Adrenal gland (tissue), 9 donors: ENCODE measurements at regions not wholly inside any gene's neighbourhood (a gene's known extent, or its start where the extent isn't known, plus 50 kb on each side); places are given as distances from the start of the nearest gene placed in this dataset.

Experiments
- DNase-seq, 7 donors: peaks; one replicate each; pipeline ENCODE4 v3.0.0-alpha.2; 2019 to 2020
- H3K27ac ChIP-seq, 5 donors: fragments of 200-600 bp; sonication (generic) in 4 of 5; 1 replicate in 3 of 5; 2 replicates in 2 of 5; pipeline versions ENCODE4 v1.5.1 to v1.8.0; 2016 to 2020; ENCODE audit warnings: mild to moderate bottlenecking in 1 of 5
- H3K27me3 ChIP-seq: fragments of 200-600 bp; 2 replicates; pipeline ENCODE4 v1.8.0; 2021
- H3K36me3 ChIP-seq, 2 donors: fragments of 200-600 bp; replicated peaks in 1 of 2; 1 replicate in 1 of 2; 2 replicates in 1 of 2; pipeline versions ENCODE4 v1.5.1 to v1.8.0; 2018 to 2022
- H3K4me1 ChIP-seq, 2 donors: fragments of 200-600 bp; replicated peaks in 1 of 2; 1 replicate in 1 of 2; 2 replicates in 1 of 2; pipeline versions ENCODE4 v1.5.1 to v1.8.0; 2018 to 2021
- H3K4me3 ChIP-seq, 4 donors: fragments of 200-600 bp; sonication (generic) in 3 of 4; one replicate each; pipeline ENCODE4 v1.5.1; 2016 to 2018
- H3K9me3 ChIP-seq, 3 donors: fragments of 200-600 bp; sonication (generic) in 1 of 3; replicated peaks in 1 of 3; 1 replicate in 2 of 3; 2 replicates in 1 of 3; pipeline versions ENCODE4 v1.5.1 to v1.8.0; 2016 to 2021
- POLR2A ChIP-seq, 2 donors: fragments of 450-650 bp; IDR thresholded peaks; one replicate each; pipeline ENCODE4 v1.6.1; 2017; ENCODE audit warnings: antibody characterized with exemption in 2 of 2, mild to moderate bottlenecking in 2 of 2, moderate library complexity in 1 of 2
- WGBS, 4 donors: extraction: QIAGEN DNeasy Blood & Tissue Kit in 2 of 4; methylation state at CpG; one replicate each; pipeline versions ENCODE4 v1.1.5 to v1.1.7; 2013 to 2017; 5-methylcytosine and 5-hydroxymethylcytosine counted together
- intact Hi-C, 2 donors: fragments of 100-400 bp; cut with DNase I; formaldehyde crosslinking; loops; one replicate each; pipeline versions ENCODE4 v1.14.1 to v1.15.0; 2022 to 2023
- TF ChIP-seq, protein P1 (sequence below), 6 experiments: fragments of 450-650 bp in 4 of 6; fragments of 200-600 bp in 2 of 6; sonication (generic) in 1 of 6; IDR thresholded peaks; 1 replicate in 5 of 6; 2 replicates in 1 of 6; pipeline versions ENCODE4 v1.5.1 to v1.8.0; 2016 to 2021; ENCODE audit warnings: antibody characterized with exemption in 6 of 6, mild to moderate bottlenecking in 2 of 6, moderate library complexity in 1 of 6
- donor health status: healthy with polysubstance abuse.
- donor health status: Bipolar disorder and iron deficiency.
- donor health status: DM: yes; HTN: yes; CAD: no.
- donor health status: DM: no; HTN: no; CAD: no.
- donor health status: DM: no; HTN: no; CAD: no.

DNA sequence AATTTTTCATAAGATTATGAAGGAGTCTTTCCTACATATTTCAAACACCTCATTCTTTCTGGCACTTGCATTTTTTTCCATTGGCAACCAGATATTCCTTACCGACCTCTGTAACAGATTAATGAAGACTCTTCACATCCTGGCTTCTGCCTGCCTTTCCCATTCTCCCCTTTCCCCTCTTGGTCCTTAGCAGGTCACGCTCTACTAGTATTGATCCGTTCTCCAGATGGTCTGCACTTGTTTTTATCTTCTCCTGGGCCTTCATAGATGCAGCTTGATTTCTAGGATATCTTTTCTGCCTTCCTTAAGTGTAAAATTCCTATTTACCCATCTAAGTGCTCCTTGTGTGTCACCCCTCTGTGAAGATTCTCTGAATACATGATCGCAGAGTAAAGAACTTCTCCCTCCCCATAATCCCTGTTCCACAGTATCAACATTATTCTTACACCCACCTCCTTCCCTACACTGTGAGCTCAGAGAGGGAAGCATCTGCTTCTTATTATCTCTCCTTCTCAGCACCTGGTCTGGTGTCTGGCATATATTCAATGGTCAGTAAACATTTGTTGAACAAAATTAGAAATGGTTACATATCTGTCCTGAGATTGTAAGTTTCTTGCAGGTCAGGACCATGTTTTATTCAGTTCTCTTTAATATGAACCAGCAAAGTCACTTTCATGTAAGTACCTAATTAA, 654.2 kb downstream of the REEP3 start:
- WGBS, 4 donors, result 71 to 76% (median 72%) methylated on average over 4 of the region's 4 CpGs
- no peak overlapping the region for H3K4me3 ChIP-seq
- H3K9me3 ChIP-seq, result no peaks in the 10 kb centered on the region
- intact Hi-C loops, result no loop called here
- peaks cover 7% of the 10 kb centered on the region in 2 donors for H3K4me1 ChIP-seq
- H3K27me3 ChIP-seq, result no peaks in the 10 kb centered on the region
- no peak for DNase-seq
- TF ChIP-seq, protein P1, sequence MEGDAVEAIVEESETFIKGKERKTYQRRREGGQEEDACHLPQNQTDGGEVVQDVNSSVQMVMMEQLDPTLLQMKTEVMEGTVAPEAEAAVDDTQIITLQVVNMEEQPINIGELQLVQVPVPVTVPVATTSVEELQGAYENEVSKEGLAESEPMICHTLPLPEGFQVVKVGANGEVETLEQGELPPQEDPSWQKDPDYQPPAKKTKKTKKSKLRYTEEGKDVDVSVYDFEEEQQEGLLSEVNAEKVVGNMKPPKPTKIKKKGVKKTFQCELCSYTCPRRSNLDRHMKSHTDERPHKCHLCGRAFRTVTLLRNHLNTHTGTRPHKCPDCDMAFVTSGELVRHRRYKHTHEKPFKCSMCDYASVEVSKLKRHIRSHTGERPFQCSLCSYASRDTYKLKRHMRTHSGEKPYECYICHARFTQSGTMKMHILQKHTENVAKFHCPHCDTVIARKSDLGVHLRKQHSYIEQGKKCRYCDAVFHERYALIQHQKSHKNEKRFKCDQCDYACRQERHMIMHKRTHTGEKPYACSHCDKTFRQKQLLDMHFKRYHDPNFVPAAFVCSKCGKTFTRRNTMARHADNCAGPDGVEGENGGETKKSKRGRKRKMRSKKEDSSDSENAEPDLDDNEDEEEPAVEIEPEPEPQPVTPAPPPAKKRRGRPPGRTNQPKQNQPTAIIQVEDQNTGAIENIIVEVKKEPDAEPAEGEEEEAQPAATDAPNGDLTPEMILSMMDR (IDR thresholded peaks at IDR 0.05), result no peak
- no peak for TF ChIP-seq POLR2A (IDR thresholded peaks at IDR 0.05)
- H3K27ac ChIP-seq, result no peak overlapping the region
- no peaks in the 10 kb centered on the region for H3K36me3 ChIP-seq

DNA sequence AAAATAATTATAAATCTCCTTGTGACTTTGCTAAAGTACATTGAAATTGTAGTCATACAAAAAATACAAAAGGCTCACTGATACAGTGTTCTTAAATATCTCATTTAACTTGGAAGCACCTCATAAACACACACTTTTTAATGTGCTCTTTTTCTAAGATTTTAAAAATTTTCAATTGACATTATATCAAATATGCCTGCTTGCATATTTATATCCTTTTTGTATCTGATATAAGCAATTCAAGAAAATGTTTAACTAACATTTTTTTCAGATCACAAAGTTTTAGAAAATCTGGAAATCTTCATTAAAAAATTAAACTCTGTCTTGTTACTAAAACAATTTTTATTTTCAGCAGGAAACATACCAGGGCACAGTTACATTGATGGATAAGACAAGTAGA, 661.5 kb downstream of the REEP3 start:
- TF ChIP-seq, protein P1 (IDR thresholded peaks at IDR 0.05), result no peak
- TF ChIP-seq POLR2A (IDR thresholded peaks at IDR 0.05), result no peak
- DNase-seq, result no peak
- Histone ChIP-seq H3K27me3 (no peaks in the 10 kb centered on the region), H3K27ac (no peak overlapping the region), H3K36me3 (no peaks in the 10 kb centered on the region), H3K4me3 (no peak overlapping the region), H3K9me3 (no peaks in the 10 kb centered on the region), H3K4me1 (no peaks in the 10 kb centered on the region)
- intact Hi-C loops, result no loop called here

DNA sequence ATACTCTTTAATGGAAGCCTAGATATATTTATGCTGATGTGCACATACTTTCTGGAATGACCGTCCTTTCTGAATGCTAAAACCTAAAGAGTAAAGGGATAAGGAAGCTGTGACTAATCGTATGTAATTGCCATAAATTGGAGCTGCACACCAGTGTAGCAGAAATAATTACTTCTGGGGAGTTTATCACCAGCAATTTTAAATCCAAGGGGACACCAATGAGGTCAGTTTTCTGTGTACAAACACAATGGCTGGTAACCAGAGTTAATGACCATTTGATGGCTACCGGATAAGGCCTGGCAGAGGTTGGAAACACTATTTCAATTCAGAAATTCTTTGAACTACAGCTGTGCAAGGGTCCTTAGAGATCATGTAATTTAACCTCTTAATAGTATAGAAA, 670.1 kb downstream of the REEP3 start:
- Histone ChIP-seq H3K27me3 (no peaks in the 10 kb centered on the region), H3K4me3 (no peak overlapping the region), H3K36me3 (no peaks in the 10 kb centered on the region), H3K27ac (no peak overlapping the region), H3K9me3 (no peaks in the 10 kb centered on the region), H3K4me1 (no peaks in the 10 kb centered on the region)
- DNase-seq, result no peak
- intact Hi-C loops, result no loop called here
- no peak for TF ChIP-seq POLR2A (IDR thresholded peaks at IDR 0.05)
- TF ChIP-seq, protein P1 (IDR thresholded peaks at IDR 0.05), result no peak
- WGBS, 4 donors, result 78 to 87% (median 82%) methylated on average over 3 of the region's 3 CpGs

DNA sequence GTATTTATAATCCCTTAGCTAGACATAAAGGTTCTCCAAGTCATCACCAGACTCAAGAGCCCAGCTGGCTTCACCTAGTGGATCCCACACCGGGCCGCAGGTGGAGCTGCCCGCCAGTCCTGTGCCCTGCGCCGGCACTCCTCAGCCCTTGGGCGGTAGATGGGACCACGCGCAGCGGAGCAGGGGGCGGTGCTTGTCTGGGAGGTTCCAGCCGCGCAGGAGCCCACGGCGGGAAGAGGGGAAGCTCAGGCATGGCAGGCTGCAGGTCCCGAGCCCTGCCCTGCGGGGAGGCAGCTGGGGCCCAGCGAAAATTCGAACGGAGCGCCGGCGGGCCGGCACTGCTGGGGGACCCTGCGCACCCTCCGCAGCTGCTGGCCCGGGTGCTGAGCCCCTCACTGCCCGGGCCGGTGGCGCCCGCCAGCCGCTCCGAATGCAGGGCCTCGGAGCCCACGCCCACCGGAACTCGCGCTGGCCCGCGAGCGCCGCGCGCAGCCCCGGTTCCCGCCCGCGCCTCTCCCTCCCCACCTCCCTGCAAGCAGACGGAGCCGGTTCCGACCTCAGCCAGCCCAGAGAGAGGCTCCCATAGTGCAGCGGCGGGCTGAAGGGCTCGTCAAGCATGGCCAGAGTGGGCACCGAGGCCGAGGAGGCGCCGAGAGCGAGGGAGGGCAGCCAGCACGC, 675.6 kb downstream of the REEP3 start:
- no peaks in the 10 kb centered on the region for H3K9me3 ChIP-seq
- H3K4me1 ChIP-seq, result no peaks in the 10 kb centered on the region
- no peak overlapping the region for H3K27ac ChIP-seq
- no peaks in the 10 kb centered on the region for H3K27me3 ChIP-seq
- intact Hi-C loops, result no loop called here
- 92 to 99% (median 95%) methylated on average over 37 to 59 of the region's 59 CpGs for WGBS, 4 donors
- no peak overlapping the region for H3K4me3 ChIP-seq
- H3K36me3 ChIP-seq, result no peaks in the 10 kb centered on the region
- TF ChIP-seq POLR2A (IDR thresholded peaks at IDR 0.05), result no peak
- TF ChIP-seq, protein P1 (IDR thresholded peaks at IDR 0.05), result no peak
- DNase-seq, result no peak
